Endothelial cell of umbilical vein (primary cell): ENCODE measurements at regions not wholly inside any gene's neighbourhood (a gene's known extent, or its start where the extent isn't known, plus 50 kb on each side); places are given as distances from the start of the nearest gene placed in this dataset.

Experiments used
- BruUV-seq: library from RNA; stranded (reverse); fragments of 400-500 nt; replicated peaks from 2 replicates; lab custom pipeline; 2021; lab: Mats Ljungman, UMichigan
- CTCF ChIA-PET: fragments of 300-600, 350-600 bp; sonication (Branson Sonifier 250); formaldehyde crosslinking; loops from one replicate; lab custom pipeline; 2021; ENCODE audit warnings: antibody characterized with exemption, inconsistent platforms; lab: Charles Lee
- POLR2A ChIA-PET: fragments of 300-600, 350-600 bp; sonication (Branson Sonifier 250); formaldehyde crosslinking; loops from one replicate; lab custom pipeline; 2021; ENCODE audit warnings: antibody characterized with exemption, inconsistent platforms; lab: Charles Lee
- DNase-seq: peaks from one replicate; pipeline ENCODE4 v3.0.0-alpha.2; 2011; ENCODE audit warnings: low read depth, low spot score
- FAIRE-seq: peaks from 2 replicates; lab custom pipeline; 2011; peaks lifted over from hg19 to GRCh38; lab: Jason Lieb, UNC
- H2AFZ ChIP-seq: 2 replicates; pipeline ENCODE4 v1.6.0; 2012; ENCODE audit warnings: low read depth, low read length, control low read depth, inconsistent platforms
- H3K27ac ChIP-seq: 2 replicates; pipeline ENCODE4 v1.5.1; 2011; ENCODE audit warnings: low read depth, mild to moderate bottlenecking, control low read depth, low read length, moderate library complexity; ENCODE audit not compliant: insufficient read depth
- H3K27me3 ChIP-seq, 2 experiments: 2 replicates each; pipeline versions ENCODE4 v1.6.0 to v1.6.1; 2011; ENCODE audit warnings: low read length in 2 of 2, mixed read lengths in 1 of 2; ENCODE audit not compliant: control insufficient read depth in 2 of 2, insufficient read depth in 2 of 2
- H3K36me3 ChIP-seq, 2 experiments: 2 replicates in 1 of 2; 3 replicates in 1 of 2; pipeline ENCODE4 v1.5.1; 2011; ENCODE audit warnings: low read length in 2 of 2, mild to moderate bottlenecking in 1 of 2, moderate library complexity in 1 of 2; ENCODE audit not compliant: control insufficient read depth in 2 of 2, insufficient read depth in 2 of 2; ENCODE audit errors: extremely low read depth in 1 of 2
- H3K4me1 ChIP-seq: 3 replicates; pipeline ENCODE4 v1.5.1; 2011; ENCODE audit warnings: mild to moderate bottlenecking, low read length; ENCODE audit not compliant: control insufficient read depth, insufficient read depth; ENCODE audit errors: extremely low read depth
- H3K4me2 ChIP-seq: 2 replicates; pipeline ENCODE4 v1.6.1; 2011; ENCODE audit warnings: low read length, control low read depth, mixed read lengths; ENCODE audit not compliant: insufficient read depth
- H3K4me3 ChIP-seq, 3 experiments: fragments of 200-600 bp in 1 of 3; sonication (generic), shearing (Covaris generic) in 1 of 3; replicated peaks in 1 of 3; 2 replicates each; pipeline ENCODE4 v1.5.1; 2011 to 2016; ENCODE audit warnings: control low read depth in 3 of 3, low read length in 3 of 3, mild to moderate bottlenecking in 2 of 3, inconsistent platforms in 1 of 3, low read depth in 1 of 3, moderate library complexity in 1 of 3; ENCODE audit not compliant: insufficient read depth in 1 of 3
- H3K79me2 ChIP-seq: 2 replicates; pipeline ENCODE4 v1.6.0; 2012; ENCODE audit warnings: low read length, inconsistent platforms; ENCODE audit not compliant: control insufficient read depth, insufficient read depth
- H3K9ac ChIP-seq: replicated peaks from 2 replicates; pipeline ENCODE3; 2011; ENCODE audit warnings: low read length, control low read depth; ENCODE audit not compliant: insufficient read depth; ENCODE audit errors: extremely low read depth
- H3K9me1 ChIP-seq: replicated peaks from 3 replicates; pipeline ENCODE4 v1.6.0; 2011; ENCODE audit warnings: mild to moderate bottlenecking, low read length; ENCODE audit not compliant: control insufficient read depth, insufficient read depth; ENCODE audit errors: extremely low read depth
- H3K9me3 ChIP-seq: replicated peaks from 2 replicates; pipeline ENCODE4 v1.5.1; 2012; ENCODE audit warnings: low read length, inconsistent platforms; ENCODE audit not compliant: control insufficient read depth, insufficient read depth
- H4K20me1 ChIP-seq: replicated peaks from 2 replicates; pipeline ENCODE3; 2011; ENCODE audit warnings: mild to moderate bottlenecking, low read length; ENCODE audit not compliant: control insufficient read depth, insufficient read depth; ENCODE audit errors: extremely low read depth
- EZH2 ChIP-seq: IDR thresholded peaks from 2 replicates; pipeline ENCODE4 v1.6.1; 2012; ENCODE audit warnings: borderline replicate concordance, low read depth, mild to moderate bottlenecking, moderate library complexity, low read length, inconsistent platforms; ENCODE audit not compliant: severe bottlenecking
- FOS ChIP-seq: IDR thresholded peaks from 2 replicates; pipeline ENCODE4 v1.6.1; 2011; ENCODE audit warnings: mild to moderate bottlenecking, low read length, moderate library complexity, borderline replicate concordance; ENCODE audit not compliant: insufficient read depth
- GATA2 ChIP-seq: IDR thresholded peaks from 2 replicates; pipeline ENCODE4 v1.7.0; 2011; ENCODE audit warnings: low read depth, mild to moderate bottlenecking, moderate library complexity, mixed read lengths, low read length; ENCODE audit not compliant: insufficient read length, insufficient read depth
- JUN ChIP-seq: IDR thresholded peaks from 2 replicates; pipeline ENCODE4 v1.6.1; 2011; ENCODE audit warnings: borderline replicate concordance, low read depth; ENCODE audit not compliant: insufficient read length, insufficient read depth
- MYC ChIP-seq: IDR thresholded peaks from one replicate; pipeline ENCODE4 v1.6.1; 2011; ENCODE audit warnings: mild to moderate bottlenecking, low read depth, low read length
- dilution Hi-C: fragments of 300-500 bp; cut with MboI; formaldehyde crosslinking; loops from one replicate; pipeline ENCODE4 v1.15.0; 2019; ENCODE audit warnings: low sequenced_read_pairs; ENCODE audit not compliant: extremely low pct_ligation_motif_present
- intact Hi-C: fragments of 100-400 bp; cut with micrococcal nuclease; formaldehyde crosslinking; loops from one replicate; pipeline ENCODE4 v1.10.0; 2022

DNA sequence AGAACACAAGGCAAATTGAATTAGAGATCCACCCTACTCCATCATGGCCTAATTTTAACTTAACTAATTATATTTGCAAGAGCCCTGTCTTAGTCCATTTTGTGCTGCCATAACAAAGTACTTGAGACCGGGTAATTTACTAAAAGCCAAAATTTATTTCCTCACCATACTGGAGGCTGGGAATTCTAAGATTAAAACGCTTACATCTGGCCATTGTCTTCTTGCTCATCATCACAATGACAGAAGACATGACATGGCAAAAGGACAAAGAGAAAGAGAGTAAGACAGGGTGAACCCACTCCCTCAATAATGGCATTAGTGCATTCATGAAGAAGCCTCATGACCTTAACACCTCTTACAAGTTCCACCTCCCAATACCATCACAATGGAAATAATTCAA, 1068.6 kb downstream of the DNAJB9 start:
- Histone ChIP-seq H3K4me2 (no peak overlapping the region), H2AFZ (no peak overlapping the region), H3K9me3 (no peaks in the 10 kb centered on the region), H3K9me1 (no peaks in the 10 kb centered on the region), H3K4me1 (no peaks in the 10 kb centered on the region), H3K4me3 (no peak overlapping the region), H3K27me3 (no peaks in the 10 kb centered on the region), H3K36me3 (no peaks in the 10 kb centered on the region), H3K9ac (no peak overlapping the region), H3K79me2 (no peaks in the 10 kb centered on the region), H4K20me1 (no peaks in the 10 kb centered on the region), H3K27ac (no peak overlapping the region)
- FAIRE-seq = no peak
- dilution Hi-C loops = no loop called here
- BruUV-seq = no TSS peak
- ChIA-PET CTCF (no interaction called here), POLR2A (no interaction called here)
- DNase-seq = no peak
- intact Hi-C loops = no loop called here
- TF ChIP-seq EZH2 (no peak), JUN (no peak), FOS (no peak)

DNA sequence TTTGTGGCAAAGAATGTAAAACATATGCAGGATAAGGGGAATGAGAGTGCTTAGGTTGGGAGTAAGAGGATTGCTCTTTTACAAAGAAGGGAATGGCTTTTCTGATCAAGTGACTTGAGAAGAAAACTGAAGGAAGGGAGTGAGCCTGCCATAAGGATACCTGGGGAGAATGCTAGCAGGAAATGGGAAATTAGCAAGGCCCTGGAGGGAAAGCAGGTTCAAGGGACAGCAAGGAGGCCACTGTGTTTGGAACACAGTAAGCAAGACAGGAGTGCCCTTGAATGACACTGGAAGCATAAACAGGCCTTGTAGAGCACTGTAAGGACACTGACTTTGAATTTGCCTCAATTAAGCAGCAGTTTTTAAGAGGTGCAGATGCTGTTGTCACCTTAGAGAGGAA, 1069.9 kb downstream of the DNAJB9 start:
- ChIA-PET CTCF (no interaction called here), POLR2A (no interaction called here)
- dilution Hi-C loops (no loop called here), intact Hi-C loops (no loop called here)
- Histone ChIP-seq H2AFZ (no peak overlapping the region), H3K4me1 (no peaks in the 10 kb centered on the region), H3K4me2 (no peak overlapping the region), H4K20me1 (no peaks in the 10 kb centered on the region), H3K9ac (no peak overlapping the region), H3K27ac (no peak overlapping the region), H3K79me2 (no peaks in the 10 kb centered on the region), H3K36me3 (no peaks in the 10 kb centered on the region), H3K27me3 (no peaks in the 10 kb centered on the region), H3K9me1 (no peaks in the 10 kb centered on the region), H3K9me3 (no peaks in the 10 kb centered on the region), H3K4me3 (no peak overlapping the region)
- DNase-seq (no peak), FAIRE-seq (no peak)
- BruUV-seq = no TSS peak
- no peak for TF ChIP-seq JUN
- TF ChIP-seq GATA2 = no peak
- no peak for TF ChIP-seq MYC
